Stomach smooth muscle (tissue), 2 donors: ENCODE measurements at regions not wholly inside any gene's neighbourhood (a gene's known extent, or its start where the extent isn't known, plus 50 kb on each side); places are given as distances from the start of the nearest gene placed in this dataset.

Source experiments
- H3K27ac ChIP-seq: one replicate; pipeline ENCODE4 v1.7.0; 2013; ENCODE audit warnings: mild to moderate bottlenecking, low read length, inconsistent platforms
- H3K27me3 ChIP-seq, 2 donors: one replicate each; pipeline ENCODE4 v1.7.0; 2013; ENCODE audit warnings: low read length in 2 of 2; ENCODE audit not compliant: insufficient read depth in 2 of 2, control insufficient read depth in 1 of 2
- H3K36me3 ChIP-seq, 2 donors: one replicate each; pipeline ENCODE4 v1.7.0; 2013; ENCODE audit warnings: low read length in 2 of 2; ENCODE audit not compliant: control insufficient read depth in 2 of 2, insufficient read depth in 2 of 2
- H3K4me1 ChIP-seq: one replicate; pipeline ENCODE4 v1.7.0; 2013; ENCODE audit warnings: low read length; ENCODE audit not compliant: control insufficient read depth, insufficient read depth
- H3K4me3 ChIP-seq, 2 donors: one replicate each; pipeline ENCODE4 v1.7.0; 2013; ENCODE audit warnings: low read length in 2 of 2
- H3K9ac ChIP-seq, 2 donors: one replicate each; pipeline ENCODE4 v1.7.0; 2013; ENCODE audit warnings: low read length in 2 of 2, mild to moderate bottlenecking in 1 of 2
- H3K9me3 ChIP-seq, 2 donors: one replicate each; pipeline ENCODE4 v1.7.0; 2013; ENCODE audit warnings: low read length in 2 of 2; ENCODE audit not compliant: control insufficient read depth in 2 of 2
- donor health status: healthy.
- donor health status: Pancreatic carcinoma.

DNA sequence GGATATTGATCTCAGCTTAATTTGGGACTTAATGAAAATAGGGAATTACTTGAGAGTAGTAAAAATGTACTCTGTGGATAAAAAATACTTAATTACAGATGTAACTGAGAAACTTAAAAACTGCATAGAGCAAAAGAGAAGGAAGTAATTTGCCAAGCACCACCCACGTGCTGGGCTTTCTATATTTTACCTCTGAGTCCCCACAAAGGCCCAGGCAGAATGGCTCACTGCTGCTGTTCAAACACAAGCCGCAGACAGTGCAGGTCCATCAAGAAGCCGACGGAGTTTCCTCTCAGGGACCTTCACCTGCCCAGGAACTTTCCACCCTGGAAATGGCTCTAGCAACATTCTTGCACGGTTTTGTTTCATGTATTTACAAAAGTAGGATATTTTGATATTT lies 77.2 kb upstream of the TRPM1 start:
- Histone ChIP-seq H3K36me3 (no peaks in the 10 kb centered on the region), H3K9ac (no peak overlapping the region), H3K27me3 (no peaks in the 10 kb centered on the region), H3K4me1 (no peaks in the 10 kb centered on the region), H3K27ac (no peak overlapping the region), H3K9me3 (peaks cover 4 to 6% of the 10 kb centered on the region in 2 donors), H3K4me3 (no peak overlapping the region)

- no peaks in the 10 kb centered on the region for H3K36me3 ChIP-seq
- no peak overlapping the region for H3K4me3 ChIP-seq
- H3K9me3 ChIP-seq = peaks cover 4 to 6% of the 10 kb centered on the region in 2 donors
- H3K9ac ChIP-seq = no peak overlapping the region
- H3K27me3 ChIP-seq = no peaks in the 10 kb centered on the region
- H3K4me1 ChIP-seq = no peaks in the 10 kb centered on the region
- H3K27ac ChIP-seq = no peak overlapping the region
Observed at GRCh38 chr15:31179693-31180092, 78.2 kb upstream of the TRPM1 start.

DNA sequence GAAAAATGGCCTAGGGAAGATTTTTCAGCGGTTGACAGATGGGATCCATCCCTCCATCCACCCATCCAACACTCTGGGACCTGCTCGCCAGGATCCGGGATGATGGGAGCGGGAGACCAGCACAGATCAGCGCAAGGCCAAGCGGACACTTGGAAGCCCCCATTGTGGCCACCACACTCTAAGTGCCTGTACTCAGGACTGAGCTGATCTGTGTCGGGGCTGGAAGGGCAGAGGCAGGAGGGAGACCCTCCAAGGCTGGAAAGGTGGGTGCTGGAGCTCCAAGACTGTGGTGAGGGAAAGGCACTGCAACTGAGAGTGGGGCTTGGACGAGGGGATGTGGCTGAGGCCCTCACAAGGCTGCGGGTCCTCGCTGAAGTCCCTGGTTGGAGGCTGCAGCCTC lies 91.8 kb upstream of the TRPM1 start:
- Histone ChIP-seq H3K4me3 (no peak overlapping the region), H3K9ac (no peak overlapping the region), H3K36me3 (no peaks in the 10 kb centered on the region), H3K4me1 (peaks cover 2% of the 10 kb centered on the region), H3K27me3 (no peaks in the 10 kb centered on the region), H3K27ac (no peak overlapping the region), H3K9me3 (peaks cover 0 to 4% of the 10 kb centered on the region in 2 donors)

DNA sequence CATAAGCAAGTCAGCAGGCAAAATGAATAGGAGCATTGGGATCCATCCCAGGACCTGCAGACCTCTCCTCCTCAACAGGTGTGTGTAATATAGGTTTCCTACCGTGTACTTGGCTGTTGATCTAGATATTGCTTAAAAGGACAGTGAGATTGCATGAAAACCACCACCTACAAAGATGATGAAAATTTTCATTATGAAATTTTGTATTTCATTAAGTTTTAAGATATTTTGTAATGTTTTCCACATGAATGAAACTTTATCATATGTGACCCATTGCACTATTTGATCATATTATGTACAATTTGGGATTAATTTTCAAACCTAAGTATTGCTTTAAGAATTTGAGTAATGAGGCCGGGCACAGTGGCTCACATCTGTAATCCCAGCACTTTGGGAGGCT lies 94.3 kb upstream of the TRPM1 start:
- Histone ChIP-seq H3K9ac (no peak overlapping the region), H3K27ac (no peak overlapping the region), H3K36me3 (no peaks in the 10 kb centered on the region), H3K27me3 (no peaks in the 10 kb centered on the region), H3K4me3 (no peak overlapping the region), H3K9me3 (no peaks in the 10 kb centered on the region), H3K4me1 (peaks cover 4% of the 10 kb centered on the region)

DNA sequence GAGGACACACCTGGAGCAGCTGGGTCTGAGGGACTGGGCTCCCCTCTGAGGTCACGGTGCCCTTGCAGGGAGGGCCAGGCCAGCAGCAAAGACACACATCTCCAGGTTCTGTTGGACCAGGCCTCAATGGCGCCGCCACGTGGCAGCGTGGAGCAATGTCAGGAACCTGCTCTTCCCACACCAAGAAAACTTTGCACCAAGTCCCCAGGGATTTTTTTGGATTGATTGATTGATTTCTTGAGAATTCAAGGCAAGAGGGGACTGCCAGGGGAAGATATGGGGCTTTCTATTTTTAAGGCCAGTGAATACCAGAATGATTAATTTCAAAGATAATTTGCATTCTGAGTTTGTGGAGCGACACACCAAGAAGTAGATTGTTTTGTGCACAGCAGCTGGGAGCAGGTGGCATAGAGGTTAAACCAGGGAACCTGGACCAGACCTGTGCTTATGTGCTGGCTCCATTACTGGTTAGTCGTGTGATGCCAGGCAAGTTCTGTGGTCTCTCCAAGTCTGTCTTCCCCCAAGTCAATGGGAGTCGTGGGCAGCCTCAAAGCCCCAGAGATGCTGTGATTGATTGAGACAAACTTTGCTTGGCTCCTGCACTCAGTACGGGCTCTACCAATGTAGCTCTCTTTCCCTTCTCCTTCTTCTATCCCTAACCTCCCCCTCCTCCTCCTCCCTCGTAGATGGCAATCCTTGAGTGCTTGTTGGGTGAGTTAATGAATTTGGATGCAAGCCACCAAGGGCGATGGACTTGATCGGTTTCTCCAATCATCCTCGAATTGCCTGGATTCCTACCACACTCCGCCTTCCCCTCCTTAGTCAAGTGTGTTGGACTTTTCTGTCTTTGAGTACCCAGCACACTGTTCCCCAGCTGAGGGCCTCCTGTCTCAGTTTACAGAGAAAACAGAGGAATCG lies 96.2 kb upstream of the TRPM1 start:
- no peak overlapping the region for H3K27ac ChIP-seq
- H3K4me3 ChIP-seq = no peak overlapping the region
- H3K9me3 ChIP-seq = no peaks in the 10 kb centered on the region
- peaks cover 4% of the 10 kb centered on the region for H3K4me1 ChIP-seq
- H3K9ac ChIP-seq = no peak overlapping the region
- no peaks in the 10 kb centered on the region for H3K36me3 ChIP-seq
- peaks cover 0 to 3% of the 10 kb centered on the region in 2 donors for H3K27me3 ChIP-seq

GRCh38 chr15:31200735-31201151 lies 99.2 kb upstream of the TRPM1 start:
- peaks cover 0 to 4% of the 10 kb centered on the region in 2 donors for H3K27me3 ChIP-seq
- H3K9ac ChIP-seq = no peak overlapping the region
- no peaks in the 10 kb centered on the region for H3K9me3 ChIP-seq
- H3K4me1 ChIP-seq = peaks cover 4% of the 10 kb centered on the region
- no peak overlapping the region for H3K4me3 ChIP-seq
- H3K27ac ChIP-seq = no peak overlapping the region
- no peaks in the 10 kb centered on the region for H3K36me3 ChIP-seq

DNA sequence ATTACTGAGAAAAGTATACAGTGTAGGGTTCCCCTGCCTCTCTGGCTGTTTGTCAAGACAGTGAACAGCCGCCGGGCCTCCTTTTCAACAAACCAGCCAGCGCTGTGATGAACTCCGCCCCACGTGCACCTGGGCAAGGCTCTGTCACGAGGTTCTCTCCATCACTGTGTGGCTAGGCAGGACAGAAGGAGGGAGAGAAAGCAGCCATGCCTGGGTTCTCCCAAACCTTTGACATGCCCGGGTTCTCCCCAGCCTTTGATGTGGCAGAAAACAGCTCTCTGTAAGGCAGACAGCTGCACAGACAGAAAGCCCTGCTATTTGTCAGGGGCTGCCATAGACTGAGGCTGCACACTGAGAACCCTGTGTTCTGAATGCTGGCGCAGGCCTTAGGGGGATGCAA lies 101.4 kb upstream of the TRPM1 start:
- H3K4me3 ChIP-seq = no peak overlapping the region
- no peak overlapping the region for H3K9ac ChIP-seq
- no peaks in the 10 kb centered on the region for H3K36me3 ChIP-seq
- H3K27me3 ChIP-seq = peaks cover 0 to 4% of the 10 kb centered on the region in 2 donors
- no peaks in the 10 kb centered on the region for H3K9me3 ChIP-seq
- H3K4me1 ChIP-seq = peaks cover 3% of the 10 kb centered on the region
- no peak overlapping the region for H3K27ac ChIP-seq

GRCh38 chr15:31203999-31204398 lies 102.5 kb upstream of the TRPM1 start:
- H3K4me3 ChIP-seq = no peak overlapping the region
- no peaks in the 10 kb centered on the region for H3K36me3 ChIP-seq
- no peaks in the 10 kb centered on the region for H3K9me3 ChIP-seq
- peaks cover 3% of the 10 kb centered on the region for H3K4me1 ChIP-seq
- H3K27ac ChIP-seq = no peak overlapping the region
- H3K9ac ChIP-seq = no peak overlapping the region
- H3K27me3 ChIP-seq = peaks cover 0 to 4% of the 10 kb centered on the region in 2 donors

DNA sequence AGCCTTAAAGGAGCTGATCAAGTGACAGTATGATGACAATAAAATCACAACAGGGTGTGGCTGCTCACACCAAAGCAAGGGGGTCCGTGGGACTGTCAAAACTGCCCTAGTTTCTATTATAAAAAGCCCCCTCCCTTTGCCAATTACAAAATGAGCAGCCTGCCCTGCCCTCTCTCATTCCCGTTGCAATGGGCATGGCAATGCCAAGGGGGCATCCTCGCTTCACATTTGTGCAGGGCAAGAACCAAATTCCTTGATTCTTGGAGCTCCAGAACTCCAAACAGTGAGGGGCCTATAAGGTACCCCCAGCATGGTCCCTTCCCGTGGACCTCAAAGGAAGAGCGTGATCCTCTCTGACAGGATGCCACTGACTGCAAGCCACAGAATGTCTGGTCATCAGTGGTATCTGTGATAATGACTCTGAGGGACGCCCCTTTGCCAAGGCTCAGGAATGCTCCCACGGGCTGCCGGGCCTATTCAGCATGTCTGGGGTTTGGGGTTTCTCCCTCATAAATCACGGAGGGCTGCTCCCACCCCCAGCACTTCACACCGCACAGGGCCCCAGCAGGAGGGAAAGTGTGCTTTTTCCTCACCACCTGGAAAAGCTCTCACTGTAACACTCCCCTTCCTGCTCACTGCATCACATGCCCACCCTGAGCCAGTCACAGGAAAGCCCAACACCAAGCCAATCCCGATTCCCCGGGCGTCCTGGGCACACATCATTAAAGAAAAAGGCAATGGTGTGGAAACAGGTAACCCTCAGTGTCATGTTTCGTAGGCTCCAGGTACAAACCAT lies 105.1 kb upstream of the TRPM1 start:
- no peak overlapping the region for H3K4me3 ChIP-seq
- peaks cover 0 to 4% of the 10 kb centered on the region in 2 donors for H3K27me3 ChIP-seq
- H3K4me1 ChIP-seq = no peaks in the 10 kb centered on the region
- peaks cover 0 to 5% of the 10 kb centered on the region in 2 donors for H3K9me3 ChIP-seq
- H3K9ac ChIP-seq = no peak overlapping the region
- no peaks in the 10 kb centered on the region for H3K36me3 ChIP-seq
- H3K27ac ChIP-seq = no peak overlapping the region

DNA sequence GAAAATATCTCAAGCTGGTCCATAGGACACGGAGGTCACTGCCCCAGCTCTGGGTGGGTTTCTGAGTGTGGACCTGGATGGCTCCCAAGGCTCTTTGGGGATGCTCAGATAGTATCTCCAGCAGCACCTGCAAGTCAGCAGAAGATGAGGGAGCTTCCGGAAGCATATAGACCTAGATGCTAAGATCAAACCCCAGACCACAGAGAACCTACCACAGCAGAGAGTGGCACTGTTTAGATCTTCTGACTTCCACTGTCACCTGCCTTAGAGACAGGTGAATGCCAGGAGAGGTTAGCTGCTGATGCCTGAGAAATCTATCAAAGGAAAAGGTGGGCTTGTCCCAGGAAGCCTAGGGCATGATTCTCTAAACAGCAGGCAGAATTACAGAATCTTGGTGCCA lies 105.7 kb upstream of the TRPM1 start:
- Histone ChIP-seq H3K4me3 (no peak overlapping the region), H3K9me3 (peaks cover 0 to 5% of the 10 kb centered on the region in 2 donors), H3K27ac (no peak overlapping the region), H3K9ac (no peak overlapping the region), H3K27me3 (peaks cover 0 to 4% of the 10 kb centered on the region in 2 donors), H3K36me3 (no peaks in the 10 kb centered on the region), H3K4me1 (no peaks in the 10 kb centered on the region)
